HPDE6-E6E7 (cell line): ENCODE measurements at regions not wholly inside any gene's neighbourhood (a gene's known extent, or its start where the extent isn't known, plus 50 kb on each side); places are given as distances from the start of the nearest gene placed in this dataset.
"Not testable (repeated sequence)": the region's sequence is repeated elsewhere in the genome, so short reads cannot be mapped to it uniquely, and the experiment has no call there.

Experiments
- DNase-seq: peaks from one replicate; pipeline ENCODE4 v3.0.0; 2011; ENCODE audit warnings: missing footprints; ENCODE audit errors: extremely low spot score

DNA sequence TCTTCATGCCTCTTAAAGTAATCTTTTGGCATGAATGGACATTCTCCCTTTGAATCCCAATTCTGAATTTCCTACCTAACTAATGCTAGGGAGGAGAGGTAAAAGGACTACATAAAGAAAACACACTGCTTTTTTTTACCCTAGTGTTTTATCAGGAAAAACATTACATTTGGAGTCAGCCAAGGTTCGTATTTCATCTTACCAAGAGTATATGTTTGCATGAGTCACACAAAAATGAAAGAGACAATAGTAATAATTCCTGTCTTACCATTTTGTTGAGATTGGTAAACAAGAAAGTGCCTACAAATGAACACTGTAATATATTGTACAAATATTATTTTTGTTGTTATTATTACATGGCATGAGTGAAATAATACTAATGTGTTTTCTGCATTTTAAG, 112.9 kb upstream of the WARS2 start:
- peak; percentile 32 for DNase-seq

DNA sequence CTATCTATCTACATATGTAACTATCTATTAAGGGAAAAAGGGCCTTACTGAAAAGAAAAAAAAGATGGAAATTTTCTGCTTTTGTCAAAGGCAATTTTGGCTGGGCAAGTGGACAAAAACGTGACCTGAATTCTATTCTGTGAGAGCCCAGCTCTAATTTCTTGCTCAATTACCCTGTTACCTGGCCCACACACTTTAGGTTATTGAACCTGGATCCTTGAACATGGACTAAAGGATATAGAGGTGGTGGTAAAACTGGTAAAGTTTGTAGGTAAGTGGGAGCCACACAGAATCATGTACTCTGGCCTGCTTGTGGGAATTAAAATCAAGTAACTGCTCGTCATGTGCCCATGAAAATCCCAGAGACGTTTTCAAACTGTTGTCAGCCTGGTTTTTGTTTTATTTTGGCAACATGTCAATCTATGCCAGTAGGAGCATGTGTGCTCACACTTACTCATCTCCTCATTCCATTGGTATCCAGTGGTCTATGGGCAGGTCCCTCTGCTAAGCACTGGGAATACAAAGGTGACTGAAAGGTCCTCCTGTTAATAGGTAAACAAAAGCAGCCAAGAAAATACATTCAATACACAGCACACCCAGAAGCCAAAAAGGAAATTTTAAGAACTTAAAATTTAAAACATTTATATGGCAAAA, 113.7 kb upstream of the WARS2 start:
- peak; percentile 75 for DNase-seq

DNA sequence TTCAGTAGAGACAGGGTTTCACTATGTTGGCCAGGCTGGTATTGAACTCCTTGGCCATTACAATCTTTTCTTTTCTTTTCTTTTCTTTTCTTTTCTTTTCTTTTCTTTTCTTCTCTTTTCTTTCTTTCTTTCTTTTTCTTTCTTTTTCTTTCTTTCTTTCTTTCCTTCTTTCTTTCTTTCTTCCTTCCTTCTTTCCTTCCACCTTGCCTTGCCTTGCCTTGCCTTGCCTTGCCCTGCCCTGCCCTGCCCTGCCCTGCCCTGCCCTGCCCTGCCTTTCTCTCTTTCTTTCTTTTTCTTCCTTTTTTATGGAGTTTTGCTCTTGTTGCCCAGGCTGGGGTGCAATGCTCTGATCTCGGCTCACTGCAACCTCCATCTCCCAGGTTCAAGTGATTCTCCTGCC, 112.5 kb upstream of the HAO2 start:
- not testable (repeated sequence) for DNase-seq

DNA sequence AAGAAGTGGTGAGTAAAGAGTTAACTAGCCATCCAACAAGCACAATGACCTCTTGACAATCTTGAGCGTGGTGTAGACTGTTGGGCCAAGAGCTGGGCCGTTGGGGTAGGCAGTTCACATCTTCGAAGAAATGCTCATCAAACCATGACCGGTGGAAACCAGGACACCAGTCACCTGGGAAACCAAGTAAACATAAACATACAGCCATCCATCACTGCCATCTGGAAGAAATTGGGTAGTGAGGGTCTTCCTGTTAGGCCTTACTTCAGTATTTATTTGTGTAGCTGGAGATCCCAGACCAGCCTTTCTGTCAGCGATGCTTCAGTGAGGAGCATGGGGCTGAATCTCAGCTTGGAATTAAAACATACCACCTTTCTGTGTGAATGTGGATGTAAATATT, 108.1 kb upstream of the HAO2 start:
- DNase-seq, result no peak

DNA sequence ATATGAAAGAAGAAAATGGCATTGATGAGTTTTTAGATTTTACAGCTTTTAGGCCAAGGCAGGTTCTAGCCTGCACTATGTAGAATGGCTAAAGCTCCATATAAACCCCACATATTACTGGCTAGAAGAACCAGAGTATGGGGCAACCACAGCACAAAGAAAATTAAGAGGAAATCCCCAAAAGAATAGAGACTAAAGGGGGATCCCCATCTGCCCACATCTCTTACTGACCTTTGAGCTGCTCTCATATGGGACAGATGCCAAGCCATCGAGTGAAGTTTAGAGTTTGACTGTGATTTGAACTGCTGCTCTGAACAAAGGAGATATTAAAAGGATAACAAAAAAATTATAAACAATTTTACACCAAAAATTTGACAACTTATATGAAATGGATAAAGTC, 102.2 kb upstream of the HAO2 start:
- DNase-seq, result no peak

DNA sequence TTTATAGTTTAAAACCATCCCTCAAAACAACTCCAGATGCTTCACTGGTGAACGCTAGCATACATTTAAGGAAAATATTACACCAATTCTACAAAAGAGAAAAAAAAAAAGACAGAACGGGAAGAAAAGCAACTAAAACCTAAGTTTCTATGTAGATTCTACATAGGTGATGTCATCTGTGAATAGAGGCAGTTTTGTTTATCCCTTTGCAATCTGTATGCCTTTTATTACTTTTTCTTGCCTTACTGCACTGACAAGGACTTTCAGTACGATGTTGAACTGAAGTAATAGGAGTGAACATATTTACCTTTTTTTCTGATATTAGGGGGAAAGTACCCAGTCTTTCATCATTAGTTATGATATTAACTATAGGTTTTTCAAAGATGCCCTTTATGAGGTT, 101.7 kb upstream of the HAO2 start:
- DNase-seq, result no peak

DNA sequence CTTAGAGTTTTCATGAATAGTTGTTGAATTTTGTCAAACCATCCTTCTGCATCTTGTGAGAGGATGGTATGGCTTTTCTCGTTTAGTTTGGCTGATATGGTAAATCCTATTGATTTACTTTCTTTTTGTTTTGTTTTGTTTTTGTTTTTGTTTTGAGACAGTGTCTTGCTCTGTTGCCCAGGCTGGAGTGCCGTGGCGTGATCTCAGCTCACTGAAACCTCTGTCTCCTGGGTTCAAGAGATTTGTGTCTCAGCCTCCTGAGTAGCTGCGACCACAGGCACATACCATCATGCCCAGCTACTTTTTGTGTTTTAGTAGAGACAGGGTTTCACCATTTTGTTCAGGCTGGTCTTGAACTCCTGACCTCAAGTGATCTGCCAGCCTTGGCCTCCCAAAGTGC, 101.3 kb upstream of the HAO2 start:
- not testable (repeated sequence) for DNase-seq

DNA sequence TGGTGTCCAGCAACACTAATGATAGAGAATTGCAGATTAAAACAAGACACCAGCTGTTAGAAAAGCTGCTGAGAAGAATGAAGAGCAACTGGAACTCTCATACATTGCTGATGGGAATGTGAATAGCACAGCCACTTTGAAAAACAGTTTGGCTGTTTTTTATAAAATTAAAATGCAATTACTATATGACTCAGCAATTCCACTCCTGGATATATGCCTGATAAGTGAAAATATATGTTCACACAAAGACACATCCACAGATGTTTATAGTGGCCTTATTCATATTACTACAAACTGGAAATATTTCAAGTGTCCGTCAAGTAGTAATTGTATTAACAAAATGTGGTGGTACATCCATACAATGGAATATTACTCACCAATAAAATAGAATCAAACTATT, 99.7 kb upstream of the HAO2 start:
- no peak for DNase-seq

DNA sequence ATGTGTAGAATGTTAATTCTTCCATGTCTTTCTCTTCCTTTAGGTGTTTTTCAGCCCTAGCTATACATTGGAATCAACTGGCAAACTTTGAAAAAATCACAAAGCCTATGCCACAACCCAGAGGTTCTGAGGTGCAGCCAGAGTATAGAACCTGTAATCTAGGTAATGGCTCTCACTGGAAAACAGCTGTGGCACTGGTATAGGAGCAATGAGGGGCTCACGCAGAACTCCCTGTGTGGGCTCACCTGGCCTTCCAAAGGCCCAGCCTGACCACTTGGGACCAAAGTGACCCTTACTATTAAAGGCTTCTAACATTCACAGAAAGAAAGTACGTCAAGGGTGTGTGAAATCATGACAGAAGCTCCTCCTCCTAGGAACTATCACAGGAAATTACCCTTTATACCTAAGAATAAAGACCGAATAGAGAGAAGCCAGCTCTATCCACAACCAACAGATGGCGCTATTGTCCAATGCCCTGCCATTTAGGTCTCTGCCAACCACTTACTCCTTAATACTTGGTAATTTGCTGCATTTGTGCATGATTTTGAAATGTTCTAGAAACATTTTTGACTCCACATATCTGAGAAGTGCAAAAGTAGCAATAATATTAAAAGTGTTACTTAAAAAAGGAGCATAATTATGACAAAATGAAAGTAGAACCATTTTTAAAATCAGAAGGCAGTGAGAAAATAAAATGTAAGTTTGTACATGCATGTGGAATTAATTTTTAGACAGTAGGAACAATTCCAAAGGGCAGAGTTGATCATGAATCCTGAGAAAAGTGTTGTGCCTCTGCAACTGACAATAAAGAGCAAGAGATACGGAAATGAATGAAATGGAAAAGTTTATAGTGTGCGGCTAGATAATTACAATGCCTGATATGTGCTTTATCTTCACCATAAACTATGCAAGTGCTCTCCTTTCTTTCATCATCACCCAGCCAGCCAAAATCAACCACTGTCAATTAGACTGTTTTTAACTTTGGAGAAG, 93.1 kb upstream of the HAO2 start:
- peak; percentile 33 for DNase-seq

DNA sequence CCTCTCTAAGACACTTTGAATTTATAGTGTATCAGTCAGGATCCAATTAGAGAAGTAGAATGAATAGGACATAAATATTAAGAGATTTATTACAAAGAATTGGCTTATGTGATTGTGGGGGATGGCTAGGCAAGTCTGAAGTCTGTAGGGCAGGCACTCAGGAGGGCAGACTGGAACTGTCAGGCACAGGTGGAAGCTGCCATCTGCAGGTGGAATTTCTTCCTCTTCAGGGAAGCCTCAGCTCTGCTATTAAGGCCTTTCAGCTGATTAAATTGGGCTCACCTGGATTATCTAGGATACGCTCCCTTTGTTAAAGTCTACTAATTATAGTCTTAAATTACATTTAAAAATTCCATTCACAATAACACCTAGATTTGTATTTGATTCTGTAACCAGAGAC, 92.0 kb upstream of the HAO2 start:
- no peak for DNase-seq

DNA sequence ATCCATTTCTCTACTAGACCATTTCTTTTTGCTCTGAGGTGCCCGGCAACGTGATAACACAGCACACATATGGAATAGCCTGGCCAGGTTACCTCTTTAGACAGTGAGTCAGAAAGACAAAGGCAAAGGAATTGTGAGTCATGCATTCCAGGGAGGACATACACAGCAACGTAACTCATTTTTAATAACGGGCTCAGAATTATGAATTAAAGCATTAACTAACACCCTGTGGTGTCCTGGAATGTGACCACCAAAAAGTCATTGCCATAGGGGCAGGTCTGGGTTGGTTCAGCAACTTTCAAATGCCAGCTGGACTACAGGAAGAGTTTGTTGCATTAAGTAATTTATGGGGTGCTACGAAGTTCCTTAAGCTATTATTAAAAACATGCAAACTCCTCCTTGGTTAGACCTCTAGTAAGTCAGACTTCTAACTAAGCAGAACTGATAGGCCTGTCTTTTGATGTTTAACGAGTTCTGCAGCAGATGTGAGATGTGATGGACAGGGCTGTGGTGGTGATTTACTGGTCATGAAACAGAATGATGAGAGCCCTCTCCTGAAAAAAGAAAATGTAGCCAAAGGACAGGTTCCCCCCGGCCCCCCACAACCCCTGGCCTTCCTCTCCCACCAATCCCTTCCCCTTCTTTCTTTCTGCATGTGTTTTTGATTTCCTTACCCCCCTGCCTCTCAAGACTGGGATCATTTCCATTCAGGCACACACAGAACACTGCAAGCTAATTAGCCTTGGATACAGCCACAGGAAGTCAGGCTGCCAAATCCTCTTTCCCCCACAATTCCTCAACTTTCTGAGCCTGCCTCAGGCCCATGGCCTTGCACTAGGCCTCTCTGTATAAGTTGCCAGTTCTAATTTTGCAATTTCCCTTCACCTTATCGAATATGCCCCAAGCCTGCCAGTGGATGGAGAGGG, 88.9 kb upstream of the HAO2 start:
- DNase-seq, result peak; percentile 76

DNA sequence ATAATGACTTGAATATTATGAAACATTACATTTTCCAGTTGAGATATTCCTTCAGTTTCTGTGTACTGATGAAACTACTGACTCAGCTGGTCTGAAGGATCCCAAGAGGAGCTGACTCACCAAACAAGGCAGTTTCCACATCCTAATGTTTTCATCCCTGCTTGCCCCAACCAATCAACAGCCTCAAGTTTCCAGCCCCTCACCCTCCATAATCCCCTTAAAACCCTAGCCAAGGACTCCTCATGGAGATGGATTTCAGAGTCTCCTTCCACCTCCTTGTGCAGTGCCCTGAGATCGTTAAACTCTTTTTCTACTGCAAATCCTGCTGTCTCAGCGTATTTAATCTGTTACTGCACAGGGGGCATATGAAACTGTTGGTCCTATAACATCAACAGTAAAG, 83.1 kb upstream of the HAO2 start:
- DNase-seq, result peak; percentile 45

DNA sequence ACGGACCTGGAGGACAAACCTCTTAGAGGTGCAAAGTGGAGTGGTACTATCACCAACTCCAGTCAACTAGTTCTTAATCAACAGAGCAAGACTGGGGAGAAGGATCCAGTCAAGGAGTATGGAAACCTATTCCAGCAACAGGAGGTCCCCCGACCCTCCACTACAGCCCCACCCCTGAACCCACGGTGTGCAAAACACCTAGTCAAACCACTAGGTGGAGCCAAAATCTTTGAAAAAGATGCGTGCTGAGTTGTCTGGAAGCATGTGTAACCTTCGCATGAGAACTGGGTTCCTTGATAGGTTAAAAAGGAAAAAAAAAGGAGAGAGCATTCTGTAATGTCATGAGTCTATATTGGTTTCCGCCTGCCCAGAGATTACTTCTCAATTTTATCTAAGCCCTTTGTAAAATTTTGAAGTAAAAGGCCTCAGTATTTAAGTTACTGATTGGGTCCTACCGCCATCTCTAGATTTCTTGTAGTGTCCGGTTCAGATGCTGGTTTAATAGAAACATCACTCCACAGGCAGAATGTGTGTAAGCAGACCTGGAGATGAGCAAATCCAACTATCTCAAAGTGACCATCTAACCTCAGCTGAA, 81.9 kb upstream of the HAO2 start:
- peak; percentile 39 for DNase-seq

DNA sequence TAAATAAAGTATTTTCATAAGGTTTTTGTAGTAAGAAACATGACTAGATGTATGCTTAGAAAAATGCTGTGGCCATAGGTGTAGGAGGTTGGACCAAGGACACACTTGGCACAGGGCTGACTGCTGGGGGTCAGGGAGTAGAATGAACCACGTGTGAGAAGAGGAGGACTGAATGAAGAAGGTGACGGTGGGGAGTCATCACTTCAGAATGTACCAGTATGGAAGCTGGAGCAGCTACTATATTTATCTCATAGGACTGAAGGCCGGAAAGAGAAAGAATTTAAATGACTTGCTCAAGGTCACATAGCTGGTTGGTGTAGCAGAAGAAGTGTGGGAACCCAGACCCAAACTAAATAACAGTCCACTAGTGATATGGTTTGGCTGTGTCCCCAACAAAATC, 79.8 kb upstream of the HAO2 start:
- no peak for DNase-seq

DNA sequence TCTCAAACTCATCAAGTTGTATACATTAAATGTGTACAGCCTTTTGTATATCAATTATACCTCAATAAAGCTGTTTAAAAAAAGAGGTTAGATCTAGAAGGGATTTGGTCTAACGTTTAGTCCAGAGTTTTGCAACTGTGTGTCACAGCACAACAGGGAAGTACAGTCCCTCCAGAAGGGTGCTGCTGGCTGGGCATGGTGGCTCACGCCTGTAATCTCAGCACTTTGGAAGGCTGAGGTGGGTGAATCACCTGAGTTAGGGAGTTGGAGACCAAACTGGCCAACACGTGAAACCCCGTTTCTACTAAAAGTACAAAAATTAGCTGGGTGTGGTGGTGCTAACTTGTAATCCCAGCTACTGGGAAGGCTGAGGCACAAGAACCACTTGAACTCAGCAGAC, 78.3 kb upstream of the HAO2 start:
- no peak for DNase-seq

DNA sequence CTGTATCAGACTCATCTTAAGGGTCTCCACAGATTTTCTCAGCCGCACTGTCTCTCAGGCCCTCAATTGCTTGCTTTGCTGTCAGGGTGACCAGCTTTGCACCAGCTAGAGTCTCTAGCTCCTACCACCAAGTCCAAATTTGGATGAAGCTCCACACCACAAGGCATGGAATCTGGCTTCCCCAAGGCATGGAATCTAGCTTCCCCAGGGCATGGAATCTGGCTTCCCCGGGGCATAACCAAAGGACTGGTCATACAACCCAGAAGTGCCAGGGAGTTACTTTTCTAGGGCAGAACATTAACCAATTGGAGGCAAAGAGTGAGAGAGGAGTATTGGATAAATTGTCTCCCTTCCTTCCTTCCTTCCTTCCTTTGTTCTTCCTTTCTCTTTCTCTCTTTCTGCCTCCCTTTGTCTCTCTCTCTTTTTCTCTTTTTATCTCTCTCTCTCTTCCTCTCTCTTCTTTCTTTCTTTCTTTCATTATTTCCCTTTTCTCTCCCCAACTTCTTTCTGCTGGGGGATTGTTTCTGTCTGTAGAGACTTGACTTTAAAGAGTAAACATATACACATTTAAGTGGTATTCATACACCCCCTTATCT, 76.9 kb upstream of the HAO2 start:
- no peak for DNase-seq

DNA sequence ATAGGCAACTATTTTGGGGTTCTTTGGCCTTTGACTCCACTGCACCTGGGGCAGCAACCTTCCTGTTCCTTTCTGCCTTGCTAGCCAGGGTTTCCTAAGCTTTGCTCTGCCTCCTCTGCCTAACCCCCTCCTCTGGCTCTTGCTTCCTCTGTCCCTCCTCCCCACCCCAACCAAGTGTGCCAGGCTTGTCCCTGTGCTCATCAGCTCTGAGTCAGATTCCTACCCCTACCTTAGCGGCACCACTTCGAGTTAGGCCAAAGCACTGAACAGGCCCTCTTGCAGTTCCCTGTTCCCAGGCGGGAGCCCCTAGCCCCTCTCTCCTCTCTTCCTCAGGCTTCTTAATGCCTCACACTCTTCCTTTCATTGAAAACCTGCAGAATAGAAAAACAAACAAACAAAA, 74.8 kb upstream of the HAO2 start:
- DNase-seq, result no peak

DNA sequence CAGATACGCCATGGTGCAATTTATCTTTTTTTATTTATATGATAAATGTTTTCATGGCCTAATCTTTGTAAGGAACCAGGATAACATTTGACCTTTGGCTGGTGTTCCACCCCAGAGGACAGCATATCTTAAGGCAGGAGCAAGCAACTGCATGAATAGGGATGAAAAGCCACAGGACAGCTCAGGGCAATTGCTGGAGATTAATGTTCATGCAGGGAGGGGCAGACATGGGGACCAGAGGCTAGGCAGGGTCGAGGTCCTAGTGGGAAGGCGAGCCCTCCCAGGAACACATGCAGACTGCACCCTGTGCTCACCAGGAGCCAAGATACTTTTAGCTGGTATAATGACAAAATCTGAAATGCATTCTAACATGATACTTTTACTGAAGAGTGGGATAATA, 74.4 kb upstream of the HAO2 start:
- no peak for DNase-seq

DNA sequence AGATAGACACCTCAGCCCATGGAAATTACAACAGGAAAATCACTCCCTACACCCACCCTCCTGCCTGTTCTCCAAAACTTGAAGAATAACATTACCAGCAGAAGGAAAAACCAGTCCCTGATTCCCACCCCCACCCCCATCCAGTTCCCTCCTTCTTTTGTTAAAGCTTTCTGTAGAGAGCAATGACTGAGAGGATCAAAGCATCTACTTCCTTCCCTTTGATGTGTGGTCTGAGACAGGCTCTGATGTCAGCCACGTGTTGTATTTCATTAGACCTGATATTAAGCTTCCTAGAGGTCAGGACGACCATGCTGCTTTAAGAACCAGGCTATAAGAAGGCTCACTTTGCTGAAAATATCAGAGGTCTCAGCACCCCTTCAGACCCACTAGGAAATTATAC, 73.9 kb upstream of the HAO2 start:
- no peak for DNase-seq

DNA sequence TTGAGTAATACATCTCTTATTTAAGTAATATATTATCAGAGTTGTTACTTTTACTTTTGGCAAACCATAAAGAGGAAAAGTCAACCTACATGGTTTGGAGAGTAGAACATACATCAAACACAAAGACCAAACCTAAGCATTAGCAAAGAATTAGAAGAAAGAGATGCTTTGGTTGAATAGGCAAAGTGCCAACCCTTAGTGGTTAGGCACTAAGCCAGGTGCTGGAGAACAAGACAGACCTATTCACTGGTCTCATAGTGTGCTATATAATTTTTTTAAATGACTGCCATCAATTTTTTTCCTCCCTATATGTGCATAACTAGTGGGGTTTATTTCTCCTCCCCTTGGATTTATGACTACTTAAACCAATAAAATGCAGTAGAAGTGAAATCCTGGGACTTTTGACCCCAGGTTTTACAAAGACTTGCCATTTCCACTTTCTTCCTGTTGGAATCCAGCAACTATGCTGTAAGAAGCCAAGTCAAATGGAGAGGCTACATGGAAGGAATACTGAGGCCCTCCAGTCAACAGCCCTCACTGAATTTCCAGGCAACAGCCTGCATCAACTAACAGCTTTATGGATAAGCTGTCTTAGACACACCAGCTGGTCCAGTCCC, 69.8 kb upstream of the HAO2 start:
- no peak for DNase-seq

DNA sequence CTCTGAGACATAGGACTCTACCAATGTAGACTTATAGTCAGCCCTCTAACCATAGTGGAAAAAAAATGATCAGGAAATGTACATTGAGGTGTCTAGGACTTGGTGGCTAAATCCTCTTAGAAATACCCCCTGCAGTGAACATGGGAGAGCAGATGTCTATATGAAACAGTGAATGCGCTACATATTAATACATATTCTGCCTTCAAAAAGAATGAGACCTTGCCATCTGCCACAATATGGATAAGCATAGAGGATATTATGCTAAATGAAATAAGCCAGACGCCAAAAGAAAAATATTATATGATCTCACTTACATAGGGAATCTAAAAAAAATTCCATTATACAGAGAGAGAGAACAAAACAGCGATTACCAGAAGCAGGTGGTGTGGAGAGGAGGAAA, 66.6 kb upstream of the HAO2 start:
- no peak for DNase-seq
